Glutamatergic neuron (in vitro differentiated cells): ENCODE measurements at regions not wholly inside any gene's neighbourhood (a gene's known extent, or its start where the extent isn't known, plus 50 kb on each side); places are given as distances from the start of the nearest gene placed in this dataset.
"Not testable (repeated sequence)": the region's sequence is repeated elsewhere in the genome, so short reads cannot be mapped to it uniquely, and the experiment has no call there.

Experiments used
- DNase-seq: peaks from one replicate; pipeline ENCODE4 v3.0.0; 2022
- H3K27ac Mint-ChIP-seq: one replicate; pipeline ENCODE4 v1.8.0; 2020; ENCODE audit warnings: mild to moderate bottlenecking, mixed read lengths, inconsistent platforms; ENCODE audit not compliant: unreplicated experiment
- H3K27me3 Mint-ChIP-seq: one replicate; pipeline ENCODE4 v1.8.0; 2020; ENCODE audit warnings: mild to moderate bottlenecking, moderate library complexity, mixed read lengths, inconsistent platforms; ENCODE audit not compliant: unreplicated experiment
- H3K36me3 Mint-ChIP-seq: one replicate; pipeline ENCODE4 v1.8.0; 2020; ENCODE audit warnings: mild to moderate bottlenecking, mixed read lengths, inconsistent platforms; ENCODE audit not compliant: unreplicated experiment
- H3K4me1 Mint-ChIP-seq: one replicate; pipeline ENCODE4 v1.8.0; 2020; ENCODE audit warnings: mild to moderate bottlenecking, low read depth, mixed read lengths, inconsistent platforms; ENCODE audit not compliant: unreplicated experiment
- H3K4me3 Mint-ChIP-seq: one replicate; pipeline ENCODE4 v1.8.0; 2020; ENCODE audit warnings: mild to moderate bottlenecking, mixed read lengths, inconsistent platforms; ENCODE audit not compliant: unreplicated experiment
- H3K9me3 Mint-ChIP-seq: one replicate; pipeline ENCODE4 v1.8.0; 2020; ENCODE audit warnings: mild to moderate bottlenecking, moderate library complexity, mixed read lengths, inconsistent platforms; ENCODE audit not compliant: unreplicated experiment
- CTCF ChIP-seq: fragments of 200-600 bp; sonication (generic); IDR thresholded peaks from one replicate; pipeline ENCODE4 v1.5.0; 2021; ENCODE audit not compliant: partially characterized antibody, unreplicated experiment

- no peaks in the 10 kb centered on the region for H3K27me3 Mint-ChIP-seq
- DNase-seq = no peak
- no peaks in the 10 kb centered on the region for H3K36me3 Mint-ChIP-seq
- H3K4me1 Mint-ChIP-seq = peaks cover 4% of the 10 kb centered on the region
- no peak overlapping the region for H3K27ac Mint-ChIP-seq
- peaks cover 4% of the 10 kb centered on the region for H3K9me3 Mint-ChIP-seq
- H3K4me3 Mint-ChIP-seq = peak overlapping the region; percentile 83
- no peak for TF ChIP-seq CTCF
Measured at GRCh38 chr9:14992516-14992915, 82.3 kb upstream of the FREM1 start.

- H3K4me1 Mint-ChIP-seq = peaks cover 4% of the 10 kb centered on the region
- DNase-seq = no peak
- H3K9me3 Mint-ChIP-seq = peaks cover 4% of the 10 kb centered on the region
- H3K27me3 Mint-ChIP-seq = no peaks in the 10 kb centered on the region
- H3K4me3 Mint-ChIP-seq = peak overlapping the region; percentile 83
- no peak for TF ChIP-seq CTCF
- H3K36me3 Mint-ChIP-seq = no peaks in the 10 kb centered on the region
- no peak overlapping the region for H3K27ac Mint-ChIP-seq
Measured at GRCh38 chr9:14992081-14992480, 81.9 kb upstream of the FREM1 start.

- not testable (repeated sequence) for DNase-seq, H3K4me1 Mint-ChIP-seq, H3K27ac Mint-ChIP-seq, H3K9me3 Mint-ChIP-seq, H3K27me3 Mint-ChIP-seq, H3K36me3 Mint-ChIP-seq, H3K4me3 Mint-ChIP-seq
Measured at GRCh38 chr9:14990647-14991046, 80.4 kb upstream of the FREM1 start.

- no peak overlapping the region for H3K27ac Mint-ChIP-seq
- H3K27me3 Mint-ChIP-seq = no peaks in the 10 kb centered on the region
- DNase-seq = no peak
- no peak for TF ChIP-seq CTCF
- no peaks in the 10 kb centered on the region for H3K36me3 Mint-ChIP-seq
- H3K4me3 Mint-ChIP-seq = no peak overlapping the region
- H3K4me1 Mint-ChIP-seq = peaks cover 4% of the 10 kb centered on the region
- peaks cover 4% of the 10 kb centered on the region for H3K9me3 Mint-ChIP-seq
Measured at GRCh38 chr9:14989811-14990210, 79.6 kb upstream of the FREM1 start.

- not testable (repeated sequence) for DNase-seq, H3K9me3 Mint-ChIP-seq, H3K27me3 Mint-ChIP-seq, H3K27ac Mint-ChIP-seq, H3K36me3 Mint-ChIP-seq, H3K4me3 Mint-ChIP-seq, H3K4me1 Mint-ChIP-seq
Measured at GRCh38 chr9:14989336-14989735, 79.1 kb upstream of the FREM1 start.

GRCh38 chr9:14987858-14988257, 77.6 kb upstream of the FREM1 start:
- Mint-ChIP-seq H3K36me3 (no peaks in the 10 kb centered on the region), H3K27me3 (no peaks in the 10 kb centered on the region), H3K9me3 (peaks cover 2% of the 10 kb centered on the region), H3K27ac (no peak overlapping the region), H3K4me3 (no peak overlapping the region), H3K4me1 (no peaks in the 10 kb centered on the region)
- DNase-seq = no peak
- TF ChIP-seq CTCF = no peak
